CD4-positive, alpha-beta T cell treated with Interleukin-1 beta for 1 hour (primary cell): ENCODE measurements at regions not wholly inside any gene's neighbourhood (a gene's known extent, or its start where the extent isn't known, plus 50 kb on each side); places are given as distances from the start of the nearest gene placed in this dataset.

Source experiments
- DNase-seq, 2 donors: peaks; one replicate each; pipeline ENCODE4 v3.0.0-alpha.2; 2020 to 2022

GRCh38 chr12:105761075-105761474 lies 377.7 kb downstream of the NUAK1 start:
- no peak for DNase-seq

GRCh38 chr12:105764216-105764835 lies 374.4 kb downstream of the NUAK1 start:
- DNase-seq: no peak

GRCh38 chr12:105765053-105766014 lies 373.4 kb downstream of the NUAK1 start:
- DNase-seq: no peak

GRCh38 chr12:105766029-105766428 lies 372.7 kb downstream of the NUAK1 start:
- DNase-seq: no peak

GRCh38 chr12:105769486-105769885 lies 369.3 kb downstream of the NUAK1 start:
- DNase-seq: no peak

- no peak for DNase-seq
These were observed 365.3 kb downstream of the NUAK1 start for GRCh38 chr12:105773471-105773870.

GRCh38 chr12:105774037-105774436 lies 364.7 kb downstream of the NUAK1 start:
- no peak for DNase-seq

- no peak for DNase-seq
These were observed 363.4 kb downstream of the NUAK1 start for GRCh38 chr12:105775343-105775742.

- DNase-seq: no peak
These were observed 354.5 kb downstream of the NUAK1 start for GRCh38 chr12:105783983-105784947.

GRCh38 chr12:105793421-105793820 lies 345.3 kb downstream of the NUAK1 start:
- DNase-seq: no peak

GRCh38 chr12:105798256-105798845 lies 340.4 kb downstream of the NUAK1 start:
- no peak for DNase-seq

GRCh38 chr12:105799103-105799502 lies 339.7 kb downstream of the NUAK1 start:
- DNase-seq: no peak

- no peak for DNase-seq
These were observed 337.4 kb downstream of the NUAK1 start for GRCh38 chr12:105801351-105801750.

GRCh38 chr12:105803292-105803691 lies 335.5 kb downstream of the NUAK1 start:
- no peak for DNase-seq

- no peak for DNase-seq
These were observed 334.0 kb downstream of the NUAK1 start for GRCh38 chr12:105804591-105805265.

GRCh38 chr12:105805730-105806399 lies 332.9 kb downstream of the NUAK1 start:
- DNase-seq: no peak

- no peak for DNase-seq
These were observed 332.4 kb downstream of the NUAK1 start for GRCh38 chr12:105806400-105806770.

- DNase-seq: no peak
These were observed 326.4 kb downstream of the NUAK1 start for GRCh38 chr12:105812366-105812765.

- DNase-seq: no peak
These were observed 325.6 kb downstream of the NUAK1 start for GRCh38 chr12:105813201-105813600.

- no peak for DNase-seq
These were observed 324.5 kb downstream of the NUAK1 start for GRCh38 chr12:105814283-105814682.

GRCh38 chr12:105819549-105819948 lies 319.2 kb downstream of the NUAK1 start:
- no peak for DNase-seq
